Neural progenitor cell (in vitro differentiated cells): ENCODE measurements at regions not wholly inside any gene's neighbourhood (a gene's known extent, or its start where the extent isn't known, plus 50 kb on each side); places are given as distances from the start of the nearest gene placed in this dataset.

Experiments
- CTCF ChIP-seq: fragments of 200-600 bp; sonication (generic); IDR thresholded peaks from 2 replicates; pipeline ENCODE4 v1.5.1; 2017; ENCODE audit warnings: antibody characterized with exemption, mild to moderate bottlenecking
- EZH2 ChIP-seq: fragments of 200-600 bp; sonication (generic); IDR thresholded peaks from 2 replicates; pipeline ENCODE4 v1.6.1; 2017; ENCODE audit warnings: antibody characterized with exemption, mild to moderate bottlenecking, moderate library complexity
- EZH2phosphoT487 ChIP-seq: fragments of 200-600 bp; sonication (generic); IDR thresholded peaks from 2 replicates; pipeline ENCODE4 v1.6.1; 2017; ENCODE audit warnings: antibody characterized with exemption

GRCh38 chr5:120236360-120236759 lies 227.7 kb upstream of the PRR16 start:
- no peak for TF ChIP-seq CTCF
- TF ChIP-seq EZH2phosphoT487, result no peak
- TF ChIP-seq EZH2, result no peak
